H1 (cell line): ENCODE measurements at regions not wholly inside any gene's neighbourhood (a gene's known extent, or its start where the extent isn't known, plus 50 kb on each side); places are given as distances from the start of the nearest gene placed in this dataset.

Experiments
- CTCF ChIA-PET: fragments of 300-600 bp; sonication (Branson Sonifier 250); formaldehyde crosslinking; loops from one replicate; lab custom pipeline; 2021; ENCODE audit not compliant: partially characterized antibody; lab: Charles Lee
- POLR2A ChIA-PET: fragments of 300-600 bp; sonication (Branson Sonifier 250); formaldehyde crosslinking; loops from one replicate; lab custom pipeline; 2021; ENCODE audit warnings: inconsistent platforms; ENCODE audit not compliant: partially characterized antibody; lab: Charles Lee
- DNase-seq, 2 experiments: peaks; one replicate each; pipeline versions ENCODE4 v3.0.0 to v3.0.0-alpha.2; 2010 to 2022; ENCODE audit warnings: low spot score in 2 of 2, low read depth in 1 of 2, mixed read lengths in 1 of 2
- FAIRE-seq: peaks from 2 replicates; lab custom pipeline; 2011; peaks lifted over from hg19 to GRCh38; lab: Jason Lieb, UNC
- H2AFZ ChIP-seq: 2 replicates; pipeline ENCODE4 v1.8.1; 2012; ENCODE audit warnings: low read length, inconsistent platforms
- H2AK5ac ChIP-seq: 2 replicates; pipeline ENCODE4 v1.6.1; 2013; ENCODE audit warnings: low read depth, low read length
- H2BK120ac ChIP-seq: replicated peaks from 2 replicates; pipeline ENCODE3; 2013; ENCODE audit warnings: low read depth, low read length, inconsistent platforms
- H2BK12ac ChIP-seq: 2 replicates; pipeline ENCODE4 v1.6.1; 2013; ENCODE audit warnings: low read depth, low read length
- H2BK15ac ChIP-seq: 2 replicates; pipeline ENCODE4 v1.6.1; 2013; ENCODE audit warnings: low read length
- H2BK20ac ChIP-seq: 2 replicates; pipeline ENCODE4 v1.6.1; 2013; ENCODE audit warnings: low read length
- H2BK5ac ChIP-seq: 2 replicates; pipeline ENCODE4 v1.6.1; 2013; ENCODE audit warnings: low read depth, low read length
- H3K14ac ChIP-seq: 2 replicates; pipeline ENCODE4 v1.6.1; 2013; ENCODE audit warnings: inconsistent platforms; ENCODE audit not compliant: insufficient read length
- H3K18ac ChIP-seq: 2 replicates; pipeline ENCODE4 v1.6.1; 2013; ENCODE audit warnings: low read length; ENCODE audit errors: extremely low read depth
- H3K23ac ChIP-seq: 2 replicates; pipeline ENCODE4 v1.6.1; 2013; ENCODE audit warnings: inconsistent platforms; ENCODE audit not compliant: insufficient read length
- H3K23me2 ChIP-seq: 2 replicates; pipeline ENCODE4 v1.6.1; 2013; ENCODE audit warnings: low read depth, low read length
- H3K27ac ChIP-seq: 2 replicates; pipeline ENCODE4 v1.6.1; 2011; ENCODE audit warnings: low read depth, low read length, inconsistent platforms
- H3K27me3 ChIP-seq, 4 experiments: replicated peaks in 1 of 4; 1 replicate in 1 of 4; 2 replicates in 3 of 4; pipeline versions ENCODE4 v1.6.1 to v1.8.1; 2011 to 2013; ENCODE audit warnings: low read length in 3 of 4, mild to moderate bottlenecking in 3 of 4, inconsistent platforms in 2 of 4, mixed read lengths in 2 of 4, moderate library complexity in 1 of 4; ENCODE audit not compliant: control insufficient read depth in 3 of 4, insufficient read depth in 3 of 4; ENCODE audit errors: extremely low read depth in 1 of 4
- H3K36me3 ChIP-seq, 4 experiments: 2 replicates each; pipeline versions ENCODE4 v1.6.1 to v1.8.1; 2011 to 2013; ENCODE audit warnings: mild to moderate bottlenecking in 4 of 4, low read length in 3 of 4, moderate library complexity in 2 of 4, control low read depth in 1 of 4, inconsistent platforms in 1 of 4; ENCODE audit not compliant: insufficient read depth in 4 of 4, control insufficient read depth in 2 of 4
- H3K4ac ChIP-seq: replicated peaks from 2 replicates; pipeline ENCODE3; 2013; ENCODE audit warnings: low read length, low read depth, mixed read lengths, inconsistent platforms; ENCODE audit not compliant: insufficient read length
- H3K4me1 ChIP-seq, 4 experiments: replicated peaks in 1 of 4; 1 replicate in 1 of 4; 2 replicates in 3 of 4; pipeline versions ENCODE4 v1.6.1 to v1.8.1; 2011 to 2013; ENCODE audit warnings: low read length in 3 of 4, inconsistent platforms in 2 of 4, mixed read lengths in 1 of 4; ENCODE audit not compliant: insufficient read depth in 4 of 4, control insufficient read depth in 3 of 4
- H3K4me2 ChIP-seq, 2 experiments: 2 replicates each; pipeline versions ENCODE4 v1.6.1 to v1.8.1; 2011 to 2013; ENCODE audit warnings: low read depth in 2 of 2, low read length in 2 of 2, control low read depth in 1 of 2, inconsistent platforms in 1 of 2, mild to moderate bottlenecking in 1 of 2; ENCODE audit not compliant: insufficient read depth in 1 of 2
- H3K4me3 ChIP-seq, 4 experiments: fragments of 200-600, 300-600 bp in 1 of 4; sonication (generic), shearing (Covaris generic), sonication (Bioruptor Twin) in 1 of 4; 2 replicates each; pipeline versions ENCODE4 v1.5.1 to v1.8.1; 2011 to 2016; ENCODE audit warnings: low read length in 4 of 4, low read depth in 3 of 4, control low read depth in 2 of 4, inconsistent platforms in 2 of 4, mild to moderate bottlenecking in 2 of 4, mixed read lengths in 1 of 4, moderate library complexity in 1 of 4; ENCODE audit not compliant: insufficient read depth in 2 of 4; ENCODE audit errors: extremely low read depth in 1 of 4
- H3K56ac ChIP-seq: replicated peaks from 2 replicates; pipeline ENCODE3; 2013; ENCODE audit warnings: low read depth, mild to moderate bottlenecking, mixed read lengths, low read length, inconsistent platforms; ENCODE audit not compliant: insufficient read length
- H3K79me1 ChIP-seq: 2 replicates; pipeline ENCODE4 v1.6.1; 2013; ENCODE audit warnings: low read depth, low read length, control low read depth
- H3K79me2 ChIP-seq, 2 experiments: 2 replicates each; pipeline versions ENCODE4 v1.6.1 to v1.8.1; 2012 to 2013; ENCODE audit warnings: low read length in 2 of 2, mild to moderate bottlenecking in 2 of 2, inconsistent platforms in 1 of 2; ENCODE audit not compliant: insufficient read depth in 2 of 2, control insufficient read depth in 1 of 2
- H3K9ac ChIP-seq, 4 experiments: replicated peaks in 1 of 4; 1 replicate in 1 of 4; 2 replicates in 3 of 4; pipeline versions ENCODE4 v1.6.1 to v1.8.1; 2011 to 2013; ENCODE audit warnings: low read depth in 3 of 4, low read length in 3 of 4, control low read depth in 2 of 4, mild to moderate bottlenecking in 2 of 4, moderate library complexity in 2 of 4, inconsistent platforms in 1 of 4; ENCODE audit errors: extremely low read depth in 1 of 4
- H3K9me3 ChIP-seq, 2 experiments: 2 replicates each; pipeline versions ENCODE4 v1.6.1 to v1.8.1; 2012 to 2013; ENCODE audit warnings: mild to moderate bottlenecking in 2 of 2, moderate library complexity in 2 of 2, control low read depth in 1 of 2, inconsistent platforms in 1 of 2, low read depth in 1 of 2, low read length in 1 of 2, mixed read lengths in 1 of 2; ENCODE audit not compliant: insufficient read depth in 2 of 2
- H4K20me1 ChIP-seq, 2 experiments: replicated peaks in 1 of 2; 2 replicates each; pipeline versions ENCODE3 to v1.8.1; 2011 to 2013; ENCODE audit warnings: inconsistent platforms in 2 of 2, low read length in 2 of 2, mild to moderate bottlenecking in 1 of 2; ENCODE audit not compliant: insufficient read depth in 2 of 2, control insufficient read depth in 1 of 2
- H4K5ac ChIP-seq: 2 replicates; pipeline ENCODE4 v1.6.1; 2013; ENCODE audit warnings: low read length, low read depth, mixed read lengths, inconsistent platforms; ENCODE audit not compliant: insufficient read length
- H4K8ac ChIP-seq: 2 replicates; pipeline ENCODE4 v1.8.0; 2013; ENCODE audit warnings: mild to moderate bottlenecking, moderate library complexity, low read length, inconsistent platforms; ENCODE audit not compliant: insufficient read depth; ENCODE audit errors: extremely low read depth
- H4K91ac ChIP-seq: replicated peaks from 2 replicates; pipeline ENCODE3; 2013; ENCODE audit warnings: low read length, mixed read lengths, inconsistent platforms; ENCODE audit not compliant: insufficient read length
- CHD2 ChIP-seq: IDR thresholded peaks from 2 replicates; pipeline ENCODE4 v1.6.1; 2012; ENCODE audit warnings: low read length, improper control_type of control experiment
- PHF8 ChIP-seq: fragments of 200-600 bp; sonication (generic); conservative IDR thresholded peaks from 2 replicates; pipeline ENCODE4 v1.7.1; 2012; ENCODE audit warnings: low read depth, mild to moderate bottlenecking, inconsistent platforms, low read length, moderate library complexity
- POU5F1 ChIP-seq: IDR thresholded peaks from 2 replicates; pipeline ENCODE4 v1.6.1; 2011; ENCODE audit warnings: low read depth, mild to moderate bottlenecking, low read length, moderate library complexity
- SIX5 ChIP-seq: IDR thresholded peaks from 2 replicates; pipeline ENCODE4 v1.6.1; 2011; ENCODE audit warnings: mild to moderate bottlenecking, low read depth, low read length
- WGBS, 2 experiments: shearing (Covaris generic) in 1 of 2; methylation state at CpG; one replicate each; pipeline versions ENCODE4 v1.1.6 to v1.1.7; 2013 to 2015; ENCODE audit warnings: low lambda C conversion rate in 2 of 2, mixed read lengths in 2 of 2, inconsistent platforms in 1 of 2, low coverage in 1 of 2, missing lambda C conversion rate in 1 of 2; ENCODE audit not compliant: insufficient replicate concordance in 2 of 2, insufficient coverage in 1 of 2, insufficient read length in 1 of 2; ENCODE audit errors: extremely low coverage in 1 of 2, missing lambda C conversion rate in 1 of 2; 5-methylcytosine and 5-hydroxymethylcytosine counted together

DNA sequence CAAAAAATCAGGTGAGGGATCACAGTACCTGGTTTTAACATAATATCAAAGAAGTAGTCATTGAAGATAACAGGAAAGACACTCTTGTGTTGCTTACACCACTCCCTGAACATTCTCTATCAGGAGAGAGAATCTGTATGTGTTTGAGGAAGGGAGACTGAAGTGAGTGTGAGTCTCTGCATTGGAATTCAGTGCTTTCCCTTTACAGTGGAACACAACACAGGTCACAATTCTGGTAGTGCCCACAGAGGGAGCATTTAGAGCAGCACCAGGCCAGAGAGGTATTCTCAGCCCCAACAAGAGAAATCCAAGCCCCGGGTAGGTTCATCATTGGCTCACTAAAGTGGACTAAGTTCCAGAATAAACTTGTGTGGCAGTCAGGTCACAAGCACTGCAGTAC, 64.7 kb upstream of the UBQLN2 start:
- DNase-seq (no peak), FAIRE-seq (no peak)
- H2AFZ ChIP-seq = no peak overlapping the region

More for the DNA sequence above, 64.7 kb upstream of the UBQLN2 start:
- Histone ChIP-seq H3K23me2 (no peaks in the 10 kb centered on the region), H3K27ac (no peak overlapping the region), H3K36me3 (no peaks in the 10 kb centered on the region), H3K23ac (no peak overlapping the region), H2BK20ac (no peak overlapping the region), H3K14ac (no peak overlapping the region), H3K4me1 (no peaks in the 10 kb centered on the region), H2AK5ac (no peak overlapping the region), H3K4ac (no peak overlapping the region), H3K9ac (no peak overlapping the region), H3K9me3 (peaks cover 0 to 5% of the 10 kb centered on the region in 2 experiments; a peak in 1 of 4 replicates), H2BK12ac (no peak overlapping the region), H2BK15ac (no peak overlapping the region), H4K91ac (no peak overlapping the region), H4K5ac (no peak overlapping the region), H3K18ac (no peak overlapping the region), H4K20me1 (no peaks in the 10 kb centered on the region), H3K56ac (no peak overlapping the region), H2BK5ac (no peak overlapping the region), H3K79me1 (no peaks in the 10 kb centered on the region), H2BK120ac (no peak overlapping the region), H3K79me2 (no peaks in the 10 kb centered on the region), H3K27me3 (no peaks in the 10 kb centered on the region), H3K4me3 (no peak overlapping the region), H3K4me2 (no peak overlapping the region), H4K8ac (no peak overlapping the region)
- no peak for TF ChIP-seq SIX5
- no peak for TF ChIP-seq CHD2
- no peak for TF ChIP-seq PHF8
- no peak for TF ChIP-seq POU5F1
- 88% methylated on average over 1 of the region's 1 CpG; no CpG with 5 or more reads in 1 of the 2 experiments for WGBS, 2 experiments
- CTCF ChIA-PET = no interaction called here
- POLR2A ChIA-PET = no interaction called here
